ENCODE measurements at regions not wholly inside any gene's neighbourhood (a gene's known extent, or its start where the extent isn't known, plus 50 kb on each side); places are given as distances from the start of the nearest gene placed in this dataset.

- no peak for DNase-seq
Measured at GRCh38 chr1:5369223-5369622, 623.0 kb downstream of the NPHP4 start.

DNA sequence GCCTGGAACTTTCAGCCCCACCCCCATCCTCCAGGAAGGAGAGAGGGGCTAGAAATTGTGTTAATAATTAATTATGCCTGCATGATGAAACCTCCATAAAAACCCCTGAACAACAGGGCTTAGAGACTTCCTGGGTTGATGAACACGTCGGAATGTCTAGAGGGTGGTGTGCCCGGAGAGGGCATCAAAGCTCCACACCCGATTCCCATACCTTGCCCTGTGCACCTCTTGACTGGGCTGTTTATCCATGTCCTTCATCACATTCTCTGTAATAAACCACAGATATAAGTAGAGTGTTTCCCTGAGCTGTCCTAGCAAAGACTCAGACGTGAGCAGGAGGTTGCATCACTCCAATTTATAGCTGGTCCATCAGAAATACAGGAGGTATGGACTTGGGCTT is 624.0 kb downstream of the NPHP4 start:
- DNase-seq = no peak

DNA sequence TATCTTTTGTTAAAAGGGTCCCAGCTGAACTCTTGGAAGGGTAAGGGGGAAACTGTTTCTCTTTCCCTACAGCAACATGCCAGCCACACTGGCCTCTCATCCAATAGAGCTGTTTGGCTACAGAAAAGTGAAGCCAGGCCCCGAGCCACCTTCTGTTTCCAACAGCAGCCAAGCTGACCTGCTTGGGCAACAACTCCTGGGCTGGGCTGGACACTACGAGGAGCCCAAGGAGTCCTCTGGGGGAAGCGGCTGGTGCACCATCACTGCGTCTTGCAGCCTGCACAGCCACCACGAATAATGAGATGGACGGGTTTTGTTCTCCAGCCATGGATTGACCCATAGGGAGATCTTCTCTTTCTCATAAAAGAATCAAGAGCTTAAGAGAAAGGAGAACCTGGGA is 624.9 kb downstream of the NPHP4 start:
- DNase-seq = no peak

GRCh38 chr1:5365751-5366150 is 626.5 kb downstream of the NPHP4 start:
- DNase-seq = no peak

GRCh38 chr1:5364591-5364990 is 627.6 kb downstream of the NPHP4 start:
- DNase-seq = no peak

DNA sequence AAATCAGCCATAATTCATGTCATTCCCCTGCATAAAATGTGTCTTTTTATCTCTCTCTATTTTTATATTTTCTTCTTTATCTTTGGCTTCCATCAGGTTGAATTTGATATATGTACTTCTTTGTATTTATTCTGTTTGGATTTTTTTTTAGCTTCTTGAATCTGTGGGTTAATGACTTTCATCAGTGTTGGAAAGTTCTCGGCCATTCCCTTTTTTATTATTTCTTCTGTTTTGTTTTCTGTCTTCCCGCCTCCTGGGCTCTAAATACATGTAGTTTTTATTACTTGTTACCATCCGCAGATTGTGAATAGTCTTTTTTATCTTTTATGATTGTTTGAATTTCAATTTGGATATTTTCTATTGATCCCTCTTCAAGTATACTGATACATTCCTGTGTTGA is 637.5 kb downstream of the NPHP4 start:
- DNase-seq = no peak

DNA sequence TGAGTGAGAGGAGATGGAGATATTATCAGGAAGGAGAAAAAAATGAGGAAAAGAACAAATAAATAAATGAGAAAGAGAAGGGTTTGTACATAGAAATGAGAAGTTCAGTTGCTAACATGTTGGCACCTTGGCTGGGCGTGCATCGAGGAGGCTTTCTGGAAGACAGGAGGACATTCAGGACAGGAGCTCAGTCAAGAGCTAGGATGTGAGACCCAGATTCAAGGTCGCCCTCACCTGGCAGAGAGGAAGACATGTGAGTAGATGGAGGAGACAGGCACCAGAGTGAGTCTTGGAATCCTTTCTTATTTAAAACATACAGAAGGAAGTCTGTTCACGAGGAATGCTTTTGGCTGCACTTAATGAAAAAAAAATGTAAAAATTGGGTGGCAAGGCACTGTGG is 640.9 kb downstream of the NPHP4 start:
- no peak for DNase-seq

DNA sequence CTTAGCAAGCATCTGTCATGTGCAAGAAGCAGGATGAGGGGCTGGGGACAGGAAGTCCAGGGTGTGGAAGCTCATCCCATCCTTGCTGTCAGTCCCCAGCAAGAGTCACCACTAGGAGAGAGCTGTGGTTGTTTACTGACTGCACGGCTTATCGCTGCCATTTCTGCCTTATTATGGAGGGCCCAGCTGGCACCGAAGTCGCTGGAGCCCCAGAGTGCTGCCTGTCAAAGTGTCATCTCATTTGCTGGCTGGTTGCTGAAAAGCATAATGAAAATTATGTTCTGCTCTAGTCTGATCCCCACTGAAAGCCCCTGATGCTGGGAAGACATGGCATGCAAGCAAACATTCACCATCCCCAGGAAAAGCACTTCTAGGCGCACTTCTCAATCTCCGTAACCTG is 642.7 kb downstream of the NPHP4 start:
- no peak for DNase-seq

- DNase-seq = no peak
Measured at GRCh38 chr1:5348732-5349465, 643.3 kb downstream of the NPHP4 start.

GRCh38 chr1:5347726-5348125 is 644.5 kb downstream of the NPHP4 start:
- no peak for DNase-seq

DNA sequence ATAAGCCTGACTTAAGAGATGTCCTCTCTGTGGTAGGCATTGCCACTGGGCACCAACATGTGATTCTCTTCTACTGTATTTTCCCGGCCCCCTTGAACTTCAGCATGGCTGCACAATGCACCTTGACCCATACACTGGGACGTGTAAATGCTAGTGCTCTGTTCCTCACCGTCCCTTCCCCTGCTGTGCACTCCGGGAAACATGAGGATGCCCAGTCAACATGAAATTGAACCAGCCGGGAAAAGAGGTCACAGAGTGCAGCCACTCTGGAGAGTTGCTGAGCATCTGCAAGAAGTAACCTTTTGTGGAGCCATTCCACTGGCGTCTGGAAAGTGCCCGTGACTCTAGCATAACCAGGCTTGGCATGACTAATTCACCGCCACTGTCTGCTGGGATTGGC is 646.7 kb downstream of the NPHP4 start:
- DNase-seq = no peak

GRCh38 chr1:5343256-5344020 is 648.8 kb downstream of the NPHP4 start:
- DNase-seq = no peak

DNA sequence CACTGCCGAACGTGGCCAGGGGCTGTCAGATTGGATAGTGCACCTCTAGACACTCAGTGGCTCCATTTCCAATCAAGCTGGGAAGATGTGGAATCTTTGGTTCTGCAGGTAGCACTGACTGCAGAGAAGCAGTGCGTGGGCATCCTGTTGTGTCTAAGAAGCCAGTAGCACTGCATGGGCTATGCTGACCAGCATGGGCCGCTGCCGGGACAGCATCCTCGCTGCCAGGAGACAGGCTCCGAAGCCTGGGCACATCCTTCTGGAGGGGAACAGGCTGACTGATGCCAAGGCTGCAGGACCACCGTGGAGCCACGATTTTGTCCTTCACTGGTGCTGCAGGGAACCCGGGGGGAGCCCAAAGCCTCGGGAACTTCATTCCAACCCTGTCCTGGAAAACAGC is 649.4 kb downstream of the NPHP4 start:
- no peak for DNase-seq

DNA sequence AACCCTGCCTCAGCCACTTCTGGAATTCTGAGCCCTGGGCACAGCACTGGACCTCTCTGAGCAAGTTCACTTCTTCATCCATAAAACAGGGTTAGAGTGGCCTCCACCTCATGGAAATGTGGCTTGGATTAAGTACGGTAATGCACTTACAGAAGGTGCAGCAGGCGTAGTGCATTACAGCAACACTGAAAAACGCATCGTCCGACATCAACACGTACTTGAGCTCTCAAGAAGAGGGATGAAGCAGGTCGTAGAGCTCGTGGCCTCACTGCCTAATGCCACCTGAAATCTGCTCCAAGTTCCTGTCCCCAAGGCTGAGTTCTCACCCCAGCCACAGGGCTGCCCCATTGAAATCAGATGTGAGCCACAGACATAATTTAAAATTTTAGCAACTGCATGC is 650.1 kb downstream of the NPHP4 start:
- DNase-seq = no peak

- no peak for DNase-seq
Measured at GRCh38 chr1:5341471-5341870, 650.8 kb downstream of the NPHP4 start.

- no peak for DNase-seq
Measured at GRCh38 chr1:5340560-5341130, 651.6 kb downstream of the NPHP4 start.

DNA sequence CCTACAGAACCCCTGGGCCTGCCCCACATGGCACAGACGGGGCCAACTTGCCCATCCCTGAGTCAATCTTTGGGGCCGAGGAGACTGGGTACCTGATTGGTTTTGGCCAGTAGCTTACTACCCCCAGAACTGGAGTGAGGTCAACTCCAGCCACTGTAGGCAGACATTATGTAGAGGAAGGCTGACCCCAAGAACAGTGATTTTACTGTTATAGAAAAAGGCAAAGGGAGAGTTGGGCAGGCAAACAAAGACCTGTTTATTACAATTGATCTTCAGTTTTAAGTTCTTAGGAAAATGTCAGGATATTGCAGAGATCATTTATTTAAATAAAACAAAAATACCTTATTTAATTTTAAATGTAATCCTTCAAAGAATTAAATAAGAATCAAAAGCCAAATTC is 653.8 kb downstream of the NPHP4 start:
- DNase-seq = no peak

- no peak for DNase-seq
Measured at GRCh38 chr1:5333291-5333690, 658.9 kb downstream of the NPHP4 start.

GRCh38 chr1:5331101-5331500 is 661.1 kb downstream of the NPHP4 start:
- no peak for DNase-seq

- DNase-seq = no peak
Measured at GRCh38 chr1:5329068-5329739, 663.0 kb downstream of the NPHP4 start.

- DNase-seq = no peak
Measured at GRCh38 chr1:5324883-5325282, 667.3 kb downstream of the NPHP4 start.

DNA sequence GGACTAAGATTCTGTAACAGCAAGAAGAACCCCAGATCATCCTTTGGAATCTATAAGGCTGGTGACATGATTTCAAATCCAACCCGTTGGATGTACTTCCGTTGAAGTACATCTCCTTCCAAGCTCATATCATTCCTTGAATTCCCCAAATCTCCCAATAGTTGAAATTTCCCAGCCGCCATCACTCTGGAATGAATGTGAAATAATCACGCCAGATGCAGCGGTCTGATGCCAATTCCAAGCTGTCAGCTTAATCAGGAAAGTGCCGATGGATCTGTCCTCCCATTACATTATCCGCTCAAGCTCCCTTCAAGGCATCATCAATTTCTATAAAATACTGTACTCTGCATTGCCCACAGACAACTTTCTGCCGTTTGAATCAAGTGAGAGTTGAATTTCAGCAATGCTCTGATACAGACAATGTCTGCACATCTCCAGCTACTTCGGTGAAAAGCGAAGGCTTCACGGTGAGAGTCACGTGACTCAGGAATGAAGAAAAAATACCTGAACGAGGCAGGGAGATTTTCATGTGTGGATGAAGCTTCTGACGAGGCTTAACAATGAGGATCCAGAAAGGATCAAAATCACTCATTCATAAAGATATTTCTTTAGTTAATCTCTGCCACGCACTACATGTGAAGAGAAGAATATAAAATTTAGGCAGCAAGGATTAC is 663.9 kb downstream of the AJAP1 start:
- DNase-seq = no peak

GRCh38 chr1:5317391-5317790 is 663.0 kb downstream of the AJAP1 start:
- no peak for DNase-seq
